ENCODE measurements at regions not wholly inside any gene's neighbourhood (a gene's known extent, or its start where the extent isn't known, plus 50 kb on each side); places are given as distances from the start of the nearest gene placed in this dataset.

GRCh38 chr22:47228767-47229166, 466.3 kb downstream of the TBC1D22A start:
- Histone ChIP-seq H3K4me1 (ENCODE audit: insufficient read depth, low read length) (no peaks in the 10 kb centered on the region), H3K4me3 (ENCODE audit: low read depth in 1 of 2, low read length in 2 of 2) (no peak overlapping the region), H3K27me3 (ENCODE audit: control insufficient read depth in 1 of 2, insufficient read depth in 2 of 2, low read length in 2 of 2) (no peaks in the 10 kb centered on the region), H3K9me3 (ENCODE audit: low read length) (no peaks in the 10 kb centered on the region), H3K27ac (ENCODE audit: low read depth, low read length) (no peak overlapping the region), H3K36me3 (ENCODE audit: insufficient read depth, low read length) (no peaks in the 10 kb centered on the region), H3K9ac (ENCODE audit: low read length) (no peak overlapping the region)

DNA sequence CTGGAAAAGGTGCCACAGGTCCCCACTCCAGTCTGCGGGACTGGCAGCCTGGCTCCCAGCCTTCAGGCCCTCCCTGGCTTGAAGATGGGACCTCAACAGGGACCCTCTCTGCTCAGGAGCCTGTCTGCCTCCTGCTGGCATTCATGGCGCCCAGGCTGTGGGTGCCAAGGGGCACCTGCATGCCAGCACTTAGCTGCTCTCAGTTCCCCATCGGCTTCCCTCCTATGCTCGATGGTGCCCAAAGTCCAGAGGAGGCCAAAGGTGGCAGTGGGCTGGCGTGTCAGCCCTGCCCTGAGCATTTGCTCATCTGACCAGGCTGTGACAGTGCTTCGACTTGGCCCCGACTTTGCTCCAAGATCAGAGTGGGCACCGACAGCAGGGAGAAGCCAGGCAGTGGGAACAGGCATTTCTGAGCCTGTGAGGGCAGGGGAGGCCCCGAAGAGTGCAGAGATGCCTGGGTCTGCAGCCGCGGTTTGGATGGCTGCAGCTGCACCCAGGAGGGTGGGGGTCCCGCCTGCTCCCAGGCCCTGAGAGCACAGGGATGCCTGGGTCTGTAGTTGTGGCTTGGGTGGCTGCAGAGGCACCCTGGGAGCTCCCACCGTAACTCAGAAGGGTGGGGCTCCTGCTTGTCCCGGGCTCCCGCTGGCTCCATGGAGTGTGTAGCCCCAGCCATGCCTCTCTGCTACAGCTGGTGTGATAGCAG, 463.6 kb downstream of the TBC1D22A start:
- Histone ChIP-seq H3K9me3 (ENCODE audit: low read length) (no peaks in the 10 kb centered on the region), H3K36me3 (ENCODE audit: insufficient read depth, low read length) (no peaks in the 10 kb centered on the region), H3K4me3 (ENCODE audit: low read depth in 1 of 2, low read length in 2 of 2) (no peak overlapping the region), H3K27ac (ENCODE audit: low read depth, low read length) (no peak overlapping the region), H3K27me3 (ENCODE audit: control insufficient read depth in 1 of 2, insufficient read depth in 2 of 2, low read length in 2 of 2) (no peaks in the 10 kb centered on the region), H3K4me1 (ENCODE audit: insufficient read depth, low read length) (no peaks in the 10 kb centered on the region), H3K9ac (ENCODE audit: low read length) (no peak overlapping the region)

GRCh38 chr22:47225080-47225930, 462.9 kb downstream of the TBC1D22A start:
- Histone ChIP-seq H3K36me3 (ENCODE audit: insufficient read depth, low read length) (no peaks in the 10 kb centered on the region), H3K27ac (ENCODE audit: low read depth, low read length) (no peak overlapping the region), H3K9ac (ENCODE audit: low read length) (no peak overlapping the region), H3K4me3 (ENCODE audit: low read depth in 1 of 2, low read length in 2 of 2) (no peak overlapping the region), H3K9me3 (ENCODE audit: low read length) (no peaks in the 10 kb centered on the region), H3K27me3 (ENCODE audit: control insufficient read depth in 1 of 2, insufficient read depth in 2 of 2, low read length in 2 of 2) (no peaks in the 10 kb centered on the region), H3K4me1 (ENCODE audit: insufficient read depth, low read length) (no peaks in the 10 kb centered on the region)
